GM23338 (cell line): ENCODE measurements at regions not wholly inside any gene's neighbourhood (a gene's known extent, or its start where the extent isn't known, plus 50 kb on each side); places are given as distances from the start of the nearest gene placed in this dataset.

ENCODE experiments used
- CREB1 ChIP-seq: fragments of 250-450 bp; sonication (Bioruptor Pico); IDR thresholded peaks from 2 replicates; pipeline ENCODE4 v1.5.0; 2020; ENCODE audit warnings: low read depth, mild to moderate bottlenecking, moderate library complexity
- CTCF ChIP-seq, 2 experiments: fragments of 200-600 bp in 1 of 2; sonication (generic) in 1 of 2; conservative IDR thresholded peaks; 2 replicates each; pipeline versions ENCODE4 v1.5.1 to v1.6.1; 2016 to 2017; ENCODE audit warnings: antibody characterized with exemption in 2 of 2, low read depth in 2 of 2, mild to moderate bottlenecking in 2 of 2, moderate library complexity in 1 of 2
- EZH2 ChIP-seq: fragments of 200-600 bp; sonication (generic); IDR thresholded peaks from one replicate; pipeline ENCODE4 v1.8.0; 2017; ENCODE audit warnings: antibody characterized with exemption, mild to moderate bottlenecking, low read depth; ENCODE audit not compliant: unreplicated experiment
- EZH2phosphoT487 ChIP-seq: fragments of 200-600 bp; sonication (generic); IDR thresholded peaks from one replicate; pipeline ENCODE4 v1.8.1; 2018; ENCODE audit warnings: antibody characterized with exemption; ENCODE audit not compliant: unreplicated experiment
- JUNB ChIP-seq: IDR thresholded peaks from one replicate; pipeline ENCODE4 v1.6.1; 2016; ENCODE audit warnings: antibody characterized with exemption; ENCODE audit not compliant: unreplicated experiment
- NANOG ChIP-seq: IDR thresholded peaks from 2 replicates; pipeline ENCODE4 v1.6.1; 2016; ENCODE audit warnings: antibody characterized with exemption, borderline replicate concordance
- POLR2AphosphoS5 ChIP-seq: IDR thresholded peaks from 2 replicates; pipeline ENCODE4 v1.6.1; 2016; ENCODE audit warnings: antibody characterized with exemption, low read depth
- REST ChIP-seq: IDR thresholded peaks from one replicate; pipeline ENCODE4 v1.6.1; 2018; ENCODE audit warnings: antibody characterized with exemption; ENCODE audit not compliant: unreplicated experiment
- STAT1 ChIP-seq: IDR thresholded peaks from one replicate; pipeline ENCODE4 v1.6.1; 2016; ENCODE audit warnings: antibody characterized with exemption; ENCODE audit not compliant: unreplicated experiment
- ZNF114 ChIP-seq: fragments of 250-450 bp; sonication (Bioruptor Pico); IDR thresholded peaks from 2 replicates; pipeline ENCODE4 v1.5.0; 2020; ENCODE audit warnings: mild to moderate bottlenecking, moderate library complexity
- ZNF331 ChIP-seq: fragments of 250-450 bp; sonication (Bioruptor Pico); IDR thresholded peaks from 2 replicates; pipeline ENCODE4 v1.5.0; 2020; ENCODE audit warnings: low read depth, mild to moderate bottlenecking, moderate library complexity
- ZNF462 ChIP-seq: fragments of 250-450 bp; sonication (Bioruptor Pico); IDR thresholded peaks from 2 replicates; pipeline ENCODE4 v1.5.0; 2020; ENCODE audit warnings: mild to moderate bottlenecking, moderate library complexity
- TF ChIP-seq, protein P1 (sequence below): IDR thresholded peaks from 2 replicates; pipeline ENCODE4 v1.6.1; 2016; ENCODE audit warnings: antibody characterized with exemption

DNA sequence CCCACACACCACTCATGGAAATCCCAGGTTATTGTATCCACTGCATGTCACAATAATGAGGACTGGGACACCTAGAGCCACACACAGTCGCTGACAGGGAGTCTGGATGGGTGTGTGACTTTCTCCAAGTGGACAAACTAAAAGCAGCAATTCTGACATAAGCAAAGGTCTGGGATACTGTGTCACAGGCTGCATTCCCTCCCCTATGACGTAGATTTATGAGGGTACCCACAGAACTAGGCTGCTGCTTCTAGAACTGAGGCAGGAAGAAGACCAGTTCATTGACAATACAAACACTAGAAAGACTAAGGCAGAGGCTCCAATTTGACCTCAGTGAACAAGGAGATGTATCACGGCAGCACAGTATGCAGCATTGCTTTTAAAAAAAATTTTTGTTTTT lies 63.6 kb upstream of the TBCA start:
- TF ChIP-seq CTCF (conservative IDR thresholded peaks at IDR 0.05; ENCODE audit: low read depth in 2 of 2) (no peak), REST (no peak), EZH2 (no peak), EZH2phosphoT487 (no peak), ZNF331 (CRISPR knock-in tag) (no peak), POLR2AphosphoS5 (no peak), CREB1 (CRISPR knock-in tag) (no peak), NANOG (no peak), STAT1 (no peak), JUNB (no peak), ZNF462 (no peak), ZNF114 (CRISPR knock-in tag) (no peak)
- TF ChIP-seq, protein P1, sequence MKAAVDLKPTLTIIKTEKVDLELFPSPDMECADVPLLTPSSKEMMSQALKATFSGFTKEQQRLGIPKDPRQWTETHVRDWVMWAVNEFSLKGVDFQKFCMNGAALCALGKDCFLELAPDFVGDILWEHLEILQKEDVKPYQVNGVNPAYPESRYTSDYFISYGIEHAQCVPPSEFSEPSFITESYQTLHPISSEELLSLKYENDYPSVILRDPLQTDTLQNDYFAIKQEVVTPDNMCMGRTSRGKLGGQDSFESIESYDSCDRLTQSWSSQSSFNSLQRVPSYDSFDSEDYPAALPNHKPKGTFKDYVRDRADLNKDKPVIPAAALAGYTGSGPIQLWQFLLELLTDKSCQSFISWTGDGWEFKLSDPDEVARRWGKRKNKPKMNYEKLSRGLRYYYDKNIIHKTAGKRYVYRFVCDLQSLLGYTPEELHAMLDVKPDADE: no peak
